ENCODE measurements at regions not wholly inside any gene's neighbourhood (a gene's known extent, or its start where the extent isn't known, plus 50 kb on each side); places are given as distances from the start of the nearest gene placed in this dataset.

GRCh38 chr14:62110941-62111340, 348.7 kb downstream of the SNAPC1 start:
- TF ChIP-seq JUND (IDR thresholded peaks at IDR 0.05) (no peak), NR2F2 (IDR thresholded peaks at IDR 0.05) (no peak), REST (IDR thresholded peaks at IDR 0.05) (no peak), SP1 (IDR thresholded peaks at IDR 0.05) (no peak), RAD21 (IDR thresholded peaks at IDR 0.05) (no peak), ZBTB33 (IDR thresholded peaks at IDR 0.05) (no peak), MAX (IDR thresholded peaks at IDR 0.05) (no peak), TAF1 (conservative IDR thresholded peaks at IDR 0.05) (no peak), EGR1 (IDR thresholded peaks at IDR 0.05; ENCODE audit: low read depth in 2 of 2) (no peak), CTCF (IDR thresholded peaks at IDR 0.05; ENCODE audit: low read depth, low read length, missing input control) (no peak), ATF3 (IDR thresholded peaks at IDR 0.05) (no peak), GABPA (IDR thresholded peaks at IDR 0.05 in 1 of 2, conservative IDR thresholded peaks at IDR 0.05 in 1 of 2) (no peak), HNF4A (conservative IDR thresholded peaks at IDR 0.05) (no peak), FOXA2 (IDR thresholded peaks at IDR 0.05) (no peak), YY1 (IDR thresholded peaks at IDR 0.05) (no peak), HNF4G (IDR thresholded peaks at IDR 0.05) (no peak), FOXA1 (IDR thresholded peaks at IDR 0.05) (no peak)
- DNase-seq (ENCODE audit: low spot score): no peak
- Histone ChIP-seq H3K4me3 (ENCODE audit: low read depth in 1 of 3, low read length in 3 of 3) (no peak overlapping the region), H3K27me3 (ENCODE audit: control insufficient read depth in 4 of 4, insufficient read depth in 4 of 4, low read length in 3 of 4) (peaks cover 0 to 5% (median under 1%) of the 10 kb centered on the region in 4 donors), H3K27ac (ENCODE audit: low read depth in 1 of 2, low read length in 2 of 2) (no peak overlapping the region), H3K4me1 (ENCODE audit: control insufficient read depth in 4 of 4, insufficient read depth in 4 of 4, low read length in 3 of 4) (no peaks in the 10 kb centered on the region), H3K9me3 (ENCODE audit: control insufficient read depth in 4 of 4, low read length in 3 of 4) (no peaks in the 10 kb centered on the region), H3K36me3 (ENCODE audit: control insufficient read depth in 4 of 4, insufficient read depth in 3 of 4, low read depth in 1 of 4, low read length in 3 of 4) (no peaks in the 10 kb centered on the region), H3K9ac (ENCODE audit: low read depth in 1 of 2, low read length in 2 of 2) (no peak overlapping the region)
